A673 (cell line): ENCODE measurements at regions not wholly inside any gene's neighbourhood (a gene's known extent, or its start where the extent isn't known, plus 50 kb on each side); places are given as distances from the start of the nearest gene placed in this dataset.

Experiments used
- EZH2 ChIP-seq: fragments of 200-600 bp; sonication (generic); IDR thresholded peaks from 2 replicates; pipeline ENCODE4 v1.6.1; 2017; ENCODE audit warnings: borderline replicate concordance, low read depth, mild to moderate bottlenecking, mixed read lengths, antibody characterized with exemption, low read length; ENCODE audit not compliant: poor library complexity, severe bottlenecking
- TF ChIP-seq, protein P1 (sequence below): fragments of 300-800, 200-600 bp; sonication (generic); conservative IDR thresholded peaks from 2 replicates; pipeline ENCODE4 v1.5.1; 2017; ENCODE audit warnings: low read depth, mild to moderate bottlenecking, antibody characterized with exemption, low read length, moderate library complexity, mixed read lengths

DNA sequence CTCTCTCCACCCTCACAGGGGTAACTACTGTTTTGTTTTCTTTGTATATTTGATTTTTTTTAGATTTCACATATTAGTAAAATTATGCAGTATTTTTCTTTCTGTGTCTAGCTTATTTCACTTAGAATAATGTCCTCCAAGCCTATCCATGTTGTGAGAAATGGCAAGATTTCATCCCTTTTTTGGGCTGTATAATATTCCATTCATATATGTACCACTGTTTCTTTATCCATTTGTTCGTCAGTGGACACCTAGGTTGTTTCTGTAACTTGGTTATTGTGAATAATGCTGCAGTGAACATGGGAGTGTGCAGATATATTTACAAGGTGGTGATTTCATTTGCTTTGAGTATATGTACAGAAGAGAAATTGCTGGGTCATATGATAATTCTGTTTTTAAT, 144.0 kb upstream of the CHD1 start:
- TF ChIP-seq, protein P1, sequence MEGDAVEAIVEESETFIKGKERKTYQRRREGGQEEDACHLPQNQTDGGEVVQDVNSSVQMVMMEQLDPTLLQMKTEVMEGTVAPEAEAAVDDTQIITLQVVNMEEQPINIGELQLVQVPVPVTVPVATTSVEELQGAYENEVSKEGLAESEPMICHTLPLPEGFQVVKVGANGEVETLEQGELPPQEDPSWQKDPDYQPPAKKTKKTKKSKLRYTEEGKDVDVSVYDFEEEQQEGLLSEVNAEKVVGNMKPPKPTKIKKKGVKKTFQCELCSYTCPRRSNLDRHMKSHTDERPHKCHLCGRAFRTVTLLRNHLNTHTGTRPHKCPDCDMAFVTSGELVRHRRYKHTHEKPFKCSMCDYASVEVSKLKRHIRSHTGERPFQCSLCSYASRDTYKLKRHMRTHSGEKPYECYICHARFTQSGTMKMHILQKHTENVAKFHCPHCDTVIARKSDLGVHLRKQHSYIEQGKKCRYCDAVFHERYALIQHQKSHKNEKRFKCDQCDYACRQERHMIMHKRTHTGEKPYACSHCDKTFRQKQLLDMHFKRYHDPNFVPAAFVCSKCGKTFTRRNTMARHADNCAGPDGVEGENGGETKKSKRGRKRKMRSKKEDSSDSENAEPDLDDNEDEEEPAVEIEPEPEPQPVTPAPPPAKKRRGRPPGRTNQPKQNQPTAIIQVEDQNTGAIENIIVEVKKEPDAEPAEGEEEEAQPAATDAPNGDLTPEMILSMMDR, result no peak
- TF ChIP-seq EZH2, result no peak
